T-helper 1 cell treated with Interleukin-12 subunit alpha and Interleukin-12 subunit beta and Interleukin-4 antibody, amounts not matched to agents 30 μg/mL and 1 μg/mL, for 36 hours (primary cell): ENCODE measurements at regions not wholly inside any gene's neighbourhood (a gene's known extent, or its start where the extent isn't known, plus 50 kb on each side); places are given as distances from the start of the nearest gene placed in this dataset.

ENCODE experiments used
- H3K27ac Mint-ChIP-seq: one replicate; pipeline ENCODE4 v1.8.0; 2021; ENCODE audit warnings: mild to moderate bottlenecking, mixed read lengths
- H3K27me3 Mint-ChIP-seq: one replicate; pipeline ENCODE4 v1.8.0; 2021; ENCODE audit warnings: low read depth, mixed read lengths
- H3K36me3 Mint-ChIP-seq: one replicate; pipeline ENCODE4 v1.8.0; 2021; ENCODE audit warnings: low read depth, mixed read lengths
- H3K4me1 Mint-ChIP-seq: one replicate; pipeline ENCODE4 v1.8.0; 2021; ENCODE audit warnings: low read depth, mixed read lengths
- H3K4me3 Mint-ChIP-seq: one replicate; pipeline ENCODE4 v1.8.0; 2021; ENCODE audit warnings: mild to moderate bottlenecking, moderate library complexity, mixed read lengths
- H3K9me3 Mint-ChIP-seq: one replicate; pipeline ENCODE4 v1.8.0; 2021; ENCODE audit warnings: mixed read lengths

- Mint-ChIP-seq H3K36me3 (no peaks in the 10 kb centered on the region), H3K27me3 (no peaks in the 10 kb centered on the region), H3K27ac (no peak overlapping the region), H3K4me3 (no peak overlapping the region), H3K4me1 (peaks cover 1% of the 10 kb centered on the region), H3K9me3 (no peaks in the 10 kb centered on the region)
Measured at GRCh38 chr6:110528101-110528929, 51.9 kb upstream of the SLC22A16 start.

GRCh38 chr6:110527516-110527915, 51.1 kb upstream of the SLC22A16 start:
- Mint-ChIP-seq H3K4me3 (no peak overlapping the region), H3K27me3 (no peaks in the 10 kb centered on the region), H3K9me3 (no peaks in the 10 kb centered on the region), H3K27ac (no peak overlapping the region), H3K4me1 (peaks cover 1% of the 10 kb centered on the region), H3K36me3 (no peaks in the 10 kb centered on the region)

GRCh38 chr6:110526726-110527125, 50.3 kb upstream of the SLC22A16 start:
- Mint-ChIP-seq H3K27me3 (no peaks in the 10 kb centered on the region), H3K4me3 (no peak overlapping the region), H3K9me3 (no peaks in the 10 kb centered on the region), H3K4me1 (peaks cover 1% of the 10 kb centered on the region), H3K36me3 (no peaks in the 10 kb centered on the region), H3K27ac (no peak overlapping the region)
